ENCODE measurements at regions not wholly inside any gene's neighbourhood (a gene's known extent, or its start where the extent isn't known, plus 50 kb on each side); places are given as distances from the start of the nearest gene placed in this dataset.

- DNase-seq (ENCODE audit: low read depth): no peak
- TF ChIP-seq, protein P1, sequence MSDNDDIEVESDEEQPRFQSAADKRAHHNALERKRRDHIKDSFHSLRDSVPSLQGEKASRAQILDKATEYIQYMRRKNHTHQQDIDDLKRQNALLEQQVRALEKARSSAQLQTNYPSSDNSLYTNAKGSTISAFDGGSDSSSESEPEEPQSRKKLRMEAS (IDR thresholded peaks at IDR 0.05; ENCODE audit: low read depth, low read length): no peak
- TF ChIP-seq MYC (IDR thresholded peaks at IDR 0.05; ENCODE audit: low read depth, low read length) (no peak), POLR2A (IDR thresholded peaks at IDR 0.05; ENCODE audit: extremely low read depth, insufficient read length) (no peak)
- TF ChIP-seq, protein P2, sequence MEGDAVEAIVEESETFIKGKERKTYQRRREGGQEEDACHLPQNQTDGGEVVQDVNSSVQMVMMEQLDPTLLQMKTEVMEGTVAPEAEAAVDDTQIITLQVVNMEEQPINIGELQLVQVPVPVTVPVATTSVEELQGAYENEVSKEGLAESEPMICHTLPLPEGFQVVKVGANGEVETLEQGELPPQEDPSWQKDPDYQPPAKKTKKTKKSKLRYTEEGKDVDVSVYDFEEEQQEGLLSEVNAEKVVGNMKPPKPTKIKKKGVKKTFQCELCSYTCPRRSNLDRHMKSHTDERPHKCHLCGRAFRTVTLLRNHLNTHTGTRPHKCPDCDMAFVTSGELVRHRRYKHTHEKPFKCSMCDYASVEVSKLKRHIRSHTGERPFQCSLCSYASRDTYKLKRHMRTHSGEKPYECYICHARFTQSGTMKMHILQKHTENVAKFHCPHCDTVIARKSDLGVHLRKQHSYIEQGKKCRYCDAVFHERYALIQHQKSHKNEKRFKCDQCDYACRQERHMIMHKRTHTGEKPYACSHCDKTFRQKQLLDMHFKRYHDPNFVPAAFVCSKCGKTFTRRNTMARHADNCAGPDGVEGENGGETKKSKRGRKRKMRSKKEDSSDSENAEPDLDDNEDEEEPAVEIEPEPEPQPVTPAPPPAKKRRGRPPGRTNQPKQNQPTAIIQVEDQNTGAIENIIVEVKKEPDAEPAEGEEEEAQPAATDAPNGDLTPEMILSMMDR (IDR thresholded peaks at IDR 0.05; ENCODE audit: low read depth, low read length): no peak
- no peak overlapping the region for H3K4me3 ChIP-seq (ENCODE audit: low read depth, low read length)
Measured at GRCh38 chr14:82362452-82362851, 828.8 kb upstream of the SEL1L start.

GRCh38 chr14:82365471-82365870, 831.8 kb upstream of the SEL1L start:
- no peak overlapping the region for H3K4me3 ChIP-seq (ENCODE audit: low read depth, low read length)
- TF ChIP-seq, protein P1 (IDR thresholded peaks at IDR 0.05; ENCODE audit: low read depth, low read length): no peak
- TF ChIP-seq MYC (IDR thresholded peaks at IDR 0.05; ENCODE audit: low read depth, low read length): no peak
- DNase-seq (ENCODE audit: low read depth): no peak

DNA sequence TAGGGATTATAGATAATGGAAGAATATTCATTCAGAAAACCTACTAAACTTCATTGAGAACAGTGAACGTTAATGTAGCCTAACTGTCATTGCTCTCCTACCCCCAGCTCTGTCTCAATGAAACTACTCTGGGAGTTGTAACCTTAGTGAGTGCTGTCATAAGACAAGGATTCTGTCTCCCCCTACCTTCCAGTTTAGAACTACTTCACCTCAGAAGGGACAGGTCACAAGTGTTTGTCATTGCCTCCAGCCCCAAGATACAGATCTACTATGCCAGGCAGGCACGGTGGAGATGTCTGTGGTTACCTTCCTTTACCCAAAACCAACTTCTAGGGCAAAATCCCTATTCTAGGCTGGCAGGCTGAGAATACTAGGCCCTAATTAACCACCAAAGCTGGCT, 833.1 kb upstream of the SEL1L start:
- H3K4me3 ChIP-seq (ENCODE audit: low read depth, low read length): no peak overlapping the region
- TF ChIP-seq, protein P1 (IDR thresholded peaks at IDR 0.05; ENCODE audit: low read depth, low read length): no peak
- TF ChIP-seq, protein P2 (IDR thresholded peaks at IDR 0.05; ENCODE audit: low read depth, low read length): no peak
- TF ChIP-seq POLR2A (IDR thresholded peaks at IDR 0.05; ENCODE audit: extremely low read depth, insufficient read length) (no peak), MYC (IDR thresholded peaks at IDR 0.05; ENCODE audit: low read depth, low read length) (no peak)
- peak; percentile 4 for DNase-seq (ENCODE audit: low read depth)

DNA sequence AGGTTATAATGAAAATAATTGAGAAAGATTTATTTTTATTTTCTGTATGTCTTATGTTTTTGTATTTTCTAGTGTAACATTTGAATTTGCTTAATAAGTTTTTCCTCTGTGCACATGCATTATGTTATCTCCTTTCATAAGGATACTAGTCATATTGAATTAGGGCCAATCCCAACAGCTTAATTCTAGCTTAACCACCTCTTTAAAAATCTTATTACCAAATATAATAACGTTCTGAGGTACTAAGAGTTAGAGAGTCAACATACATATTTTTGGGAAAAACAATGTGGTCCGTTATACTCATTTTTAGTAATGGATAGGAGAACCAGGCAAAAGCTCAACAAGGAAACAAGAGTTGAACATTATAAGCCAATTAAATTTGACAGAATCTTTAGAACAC, 845.6 kb upstream of the SEL1L start:
- H3K4me3 ChIP-seq (ENCODE audit: low read depth, low read length): no peak overlapping the region
- no peak for DNase-seq (ENCODE audit: low read depth)
- TF ChIP-seq POLR2A (IDR thresholded peaks at IDR 0.05; ENCODE audit: extremely low read depth, insufficient read length) (no peak), MYC (IDR thresholded peaks at IDR 0.05; ENCODE audit: low read depth, low read length) (no peak)
- TF ChIP-seq, protein P2 (IDR thresholded peaks at IDR 0.05; ENCODE audit: low read depth, low read length): no peak
- TF ChIP-seq, protein P1 (IDR thresholded peaks at IDR 0.05; ENCODE audit: low read depth, low read length): no peak

GRCh38 chr14:82385048-82385447, 851.4 kb upstream of the SEL1L start:
- TF ChIP-seq POLR2A (IDR thresholded peaks at IDR 0.05; ENCODE audit: extremely low read depth, insufficient read length) (no peak), MYC (IDR thresholded peaks at IDR 0.05; ENCODE audit: low read depth, low read length) (no peak)
- TF ChIP-seq, protein P1 (IDR thresholded peaks at IDR 0.05; ENCODE audit: low read depth, low read length): no peak
- TF ChIP-seq, protein P2 (IDR thresholded peaks at IDR 0.05; ENCODE audit: low read depth, low read length): no peak
- DNase-seq (ENCODE audit: low read depth): no peak
- no peak overlapping the region for H3K4me3 ChIP-seq (ENCODE audit: low read depth, low read length)

DNA sequence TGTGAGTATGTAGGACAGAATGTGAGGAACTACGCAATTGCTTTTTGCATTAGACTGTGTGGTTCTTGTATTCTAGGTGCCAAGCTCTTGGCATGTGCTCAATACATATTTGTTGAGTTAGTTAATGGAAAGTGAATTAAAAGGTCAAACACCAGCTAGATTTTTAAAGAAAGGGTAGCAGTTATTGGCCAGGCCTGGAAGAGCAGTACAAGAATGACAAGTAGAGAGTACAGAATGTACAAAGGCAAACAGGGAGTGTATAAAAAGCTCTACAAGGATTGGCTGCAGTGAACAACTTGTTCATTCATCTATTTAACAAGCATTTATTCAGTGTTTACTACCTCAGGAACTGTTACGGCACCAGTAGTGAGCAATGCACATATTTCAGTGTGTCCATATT, 854.0 kb upstream of the SEL1L start:
- TF ChIP-seq, protein P2 (IDR thresholded peaks at IDR 0.05; ENCODE audit: low read depth, low read length): no peak
- TF ChIP-seq POLR2A (IDR thresholded peaks at IDR 0.05; ENCODE audit: extremely low read depth, insufficient read length) (no peak), MYC (IDR thresholded peaks at IDR 0.05; ENCODE audit: low read depth, low read length) (no peak)
- TF ChIP-seq, protein P1 (IDR thresholded peaks at IDR 0.05; ENCODE audit: low read depth, low read length): no peak
- DNase-seq (ENCODE audit: low read depth): no peak
- H3K4me3 ChIP-seq (ENCODE audit: low read depth, low read length): no peak overlapping the region

All from NB4 (cell line).